T-cell (primary cell): ENCODE measurements at regions not wholly inside any gene's neighbourhood (a gene's known extent, or its start where the extent isn't known, plus 50 kb on each side); places are given as distances from the start of the nearest gene placed in this dataset.

Source experiments
- ATAC-seq, 4 experiments: fragments of 200-7000 bp in 3 of 4; fragments of 150-1000 bp in 1 of 4; cut with Tn5 transposase; replicated peaks in 1 of 4; 1 replicate in 3 of 4; 2 replicates in 1 of 4; pipeline ENCODE4 v1.10.0; 2021; ENCODE audit warnings: moderate library complexity in 3 of 4, mild to moderate bottlenecking in 2 of 4, moderate number of reproducible peaks in 1 of 4
- CTCF ChIA-PET, 2 donors: fragments of 300-600 bp; sonication (Branson Sonifier 250); formaldehyde crosslinking; loops; one replicate each; lab custom pipeline; 2022; ENCODE audit warnings: antibody characterized with exemption in 2 of 2; lab: Charles Lee
- POLR2A ChIA-PET, 2 donors: fragments of 300-600 bp; sonication (Branson Sonifier 250); formaldehyde crosslinking; loops; one replicate each; lab custom pipeline; 2022; ENCODE audit warnings: antibody characterized with exemption in 2 of 2; lab: Charles Lee
- DNase-seq, 35 experiments: peaks; one replicate each; pipeline versions ENCODE4 v3.0.0 to v3.0.0-alpha.2; 2013 to 2023
- H3K27ac ChIP-seq: one replicate; pipeline ENCODE4 v1.5.1; 2013; ENCODE audit warnings: low read length
- H3K27me3 ChIP-seq, 2 experiments: replicated peaks in 1 of 2; 1 replicate in 1 of 2; 2 replicates in 1 of 2; pipeline versions ENCODE4 v1.6.1 to v1.7.0; 2013; ENCODE audit warnings: low read length in 1 of 2, mixed read lengths in 1 of 2; ENCODE audit not compliant: control insufficient read depth in 2 of 2, insufficient read depth in 2 of 2; ENCODE audit errors: extremely low read depth in 1 of 2
- H3K36me3 ChIP-seq, 2 donors: 1 replicate in 1 of 2; 2 replicates in 1 of 2; pipeline versions ENCODE4 v1.6.1 to v1.7.0; 2013; ENCODE audit warnings: low read length in 1 of 2; ENCODE audit not compliant: control insufficient read depth in 2 of 2, insufficient read depth in 1 of 2; ENCODE audit errors: extremely low read depth in 1 of 2
- H3K4me1 ChIP-seq, 2 experiments: 1 replicate in 1 of 2; 2 replicates in 1 of 2; pipeline versions ENCODE4 v1.6.1 to v1.7.0; 2013; ENCODE audit warnings: low read length in 2 of 2, mixed read lengths in 1 of 2; ENCODE audit not compliant: insufficient read depth in 2 of 2, control insufficient read depth in 1 of 2; ENCODE audit errors: extremely low read depth in 1 of 2
- H3K4me3 ChIP-seq, 2 donors: 1 replicate in 1 of 2; 2 replicates in 1 of 2; pipeline versions ENCODE4 v1.5.1 to v1.7.0; 2013; ENCODE audit warnings: mild to moderate bottlenecking in 2 of 2, low read length in 1 of 2, moderate library complexity in 1 of 2; ENCODE audit not compliant: control insufficient read depth in 1 of 2; ENCODE audit errors: extremely low read depth in 1 of 2
- H3K9me3 ChIP-seq: 2 replicates; pipeline ENCODE4 v1.7.0; 2013
- H3K27ac Mint-ChIP-seq, 2 donors: one replicate each; pipeline ENCODE4 v1.8.0; 2020 to 2021; ENCODE audit warnings: mild to moderate bottlenecking in 2 of 2, mixed read lengths in 2 of 2
- H3K27me3 Mint-ChIP-seq, 2 donors: one replicate each; pipeline ENCODE4 v1.8.0; 2021 to 2022; ENCODE audit warnings: mixed read lengths in 2 of 2
- H3K36me3 Mint-ChIP-seq: one replicate; pipeline ENCODE4 v1.8.0; 2021; ENCODE audit warnings: mixed read lengths
- H3K4me1 Mint-ChIP-seq, 3 donors: one replicate each; pipeline ENCODE4 v1.8.0; 2020 to 2022; ENCODE audit warnings: mixed read lengths in 3 of 3, mild to moderate bottlenecking in 1 of 3
- H3K4me3 Mint-ChIP-seq, 3 donors: one replicate each; pipeline ENCODE4 v1.8.0; 2020 to 2022; ENCODE audit warnings: mild to moderate bottlenecking in 3 of 3, mixed read lengths in 3 of 3, moderate library complexity in 3 of 3
- H3K9me3 Mint-ChIP-seq, 3 donors: one replicate each; pipeline ENCODE4 v1.8.0; 2020 to 2022; ENCODE audit warnings: mixed read lengths in 3 of 3
- WGBS: methylation state at CpG from one replicate; pipeline ENCODE4 v1.1.5; 2013; ENCODE audit warnings: missing lambda C conversion rate; ENCODE audit not compliant: insufficient coverage; 5-methylcytosine and 5-hydroxymethylcytosine counted together

GRCh38 chr11:15775015-15775541 is 581.3 kb downstream of the SOX6 start:
- DNase-seq (no peak), ATAC-seq (no peak)
- Histone ChIP-seq H3K4me1 (no peaks in the 10 kb centered on the region), H3K9me3 (no peaks in the 10 kb centered on the region), H3K27ac (no peak overlapping the region), H3K36me3 (no peaks in the 10 kb centered on the region), H3K27me3 (no peaks in the 10 kb centered on the region), H3K4me3 (no peak overlapping the region)
- Mint-ChIP-seq H3K36me3 (no peaks in the 10 kb centered on the region), H3K4me1 (no peaks in the 10 kb centered on the region), H3K27ac (no peak overlapping the region), H3K4me3 (no peak overlapping the region), H3K27me3 (peaks cover 0 to 8% of the 10 kb centered on the region in 2 donors), H3K9me3 (no peaks in the 10 kb centered on the region)
- ChIA-PET CTCF (no interaction called here), POLR2A (no interaction called here)
- 63% methylated on average over 5 of the region's 6 CpGs for WGBS

DNA sequence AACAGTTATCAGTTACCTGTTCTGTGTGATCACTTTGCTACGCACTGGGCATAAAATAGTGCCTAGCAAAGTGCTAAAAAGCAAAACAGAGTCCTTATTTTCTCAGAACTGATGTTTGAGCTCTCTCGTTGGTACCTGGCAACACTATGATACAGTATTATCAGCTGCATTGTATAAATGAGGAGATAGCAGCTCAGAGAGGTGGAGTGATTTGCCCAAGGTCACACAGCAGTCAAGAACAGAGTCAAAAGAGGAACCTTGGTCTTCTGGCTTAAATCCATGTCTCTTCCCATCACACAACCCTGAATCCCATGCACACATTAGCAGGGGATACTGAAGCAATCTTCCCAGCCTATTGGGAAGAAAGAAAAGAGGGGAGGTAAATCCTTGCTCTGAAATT is 580.5 kb downstream of the SOX6 start:
- H3K9me3 Mint-ChIP-seq = peaks cover 0 to 3% (median 0%) of the 10 kb centered on the region in 3 donors
- POLR2A ChIA-PET = no interaction called here

GRCh38 chr11:15776366-15776765 is 580.0 kb downstream of the SOX6 start:
- Mint-ChIP-seq H3K27me3 (peaks cover 0 to 11% of the 10 kb centered on the region in 2 donors), H3K4me3 (no peak overlapping the region), H3K27ac (no peak overlapping the region), H3K9me3 (peaks cover 0 to 3% (median 0%) of the 10 kb centered on the region in 3 donors), H3K4me1 (no peaks in the 10 kb centered on the region), H3K36me3 (no peaks in the 10 kb centered on the region)
- no peaks in the 10 kb centered on the region for H3K27me3 ChIP-seq
- H3K36me3 ChIP-seq = no peaks in the 10 kb centered on the region
- no peak for ATAC-seq
- no peak for DNase-seq
- no peaks in the 10 kb centered on the region for H3K4me1 ChIP-seq
- WGBS = no CpG with 5 or more reads among the region's 1 CpG
- ChIA-PET CTCF (no interaction called here), POLR2A (no interaction called here)
- H3K4me3 ChIP-seq = no peak overlapping the region
- no peaks in the 10 kb centered on the region for H3K9me3 ChIP-seq
- no peak overlapping the region for H3K27ac ChIP-seq

More for the DNA sequence above, 580.5 kb downstream of the SOX6 start:
- Histone ChIP-seq H3K27me3 (no peaks in the 10 kb centered on the region), H3K4me1 (no peaks in the 10 kb centered on the region), H3K4me3 (no peak overlapping the region), H3K9me3 (no peaks in the 10 kb centered on the region), H3K27ac (no peak overlapping the region), H3K36me3 (no peaks in the 10 kb centered on the region)
- Mint-ChIP-seq H3K4me3 (no peak overlapping the region), H3K4me1 (no peaks in the 10 kb centered on the region), H3K27ac (no peak overlapping the region), H3K36me3 (no peaks in the 10 kb centered on the region), H3K27me3 (peaks cover 0 to 8% of the 10 kb centered on the region in 2 donors)
- CTCF ChIA-PET = no interaction called here
- DNase-seq (no peak), ATAC-seq (no peak)
- WGBS = 50% methylated on average over 2 of the region's 2 CpGs

DNA sequence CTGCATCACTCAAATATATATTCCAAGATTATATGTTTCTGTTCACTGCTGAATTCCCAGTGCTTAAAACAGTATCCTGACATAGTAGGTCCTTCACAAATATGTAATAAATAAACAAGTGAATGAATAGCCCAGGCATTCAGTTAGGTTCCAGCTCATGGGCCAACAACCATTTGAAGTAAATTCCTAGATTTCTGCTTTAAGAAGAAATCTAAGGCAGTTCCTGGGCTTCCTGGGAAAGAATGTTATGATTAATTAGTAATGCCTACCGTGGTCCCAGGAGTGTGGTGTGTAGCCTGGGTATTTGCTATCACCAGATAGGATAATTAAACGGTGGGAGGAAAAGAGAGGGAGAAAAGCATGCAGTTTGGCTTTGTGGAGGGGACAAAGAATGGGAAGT is 576.8 kb downstream of the SOX6 start:
- Histone ChIP-seq H3K9me3 (no peaks in the 10 kb centered on the region), H3K36me3 (no peaks in the 10 kb centered on the region), H3K27ac (no peak overlapping the region), H3K4me1 (no peaks in the 10 kb centered on the region), H3K27me3 (no peaks in the 10 kb centered on the region), H3K4me3 (no peak overlapping the region)
- Mint-ChIP-seq H3K27me3 (peaks cover 1 to 13% of the 10 kb centered on the region in 2 donors), H3K27ac (no peak overlapping the region), H3K36me3 (no peaks in the 10 kb centered on the region), H3K4me3 (no peak overlapping the region), H3K9me3 (peaks cover 0 to 3% (median 0%) of the 10 kb centered on the region in 3 donors), H3K4me1 (no peaks in the 10 kb centered on the region)
- WGBS = 56% methylated on average over 2 of the region's 2 CpGs
- DNase-seq = no peak
- ATAC-seq = no peak
- ChIA-PET POLR2A (no interaction called here), CTCF (no interaction called here)

GRCh38 chr11:15780382-15780781 is 576.0 kb downstream of the SOX6 start:
- no peak overlapping the region for H3K27ac Mint-ChIP-seq
- ChIA-PET POLR2A (interaction anchor here in 1 of 2 donors (0.5 kb wide), 1 partner anchor 20 kb away, joined by 7 read pairs; no protein-coding TSS in a partner anchor), CTCF (no interaction called here)
- Histone ChIP-seq H3K36me3 (no peaks in the 10 kb centered on the region), H3K9me3 (no peaks in the 10 kb centered on the region), H3K27ac (no peak overlapping the region), H3K27me3 (no peaks in the 10 kb centered on the region), H3K4me3 (no peak overlapping the region), H3K4me1 (no peaks in the 10 kb centered on the region)
- peaks cover 1 to 13% of the 10 kb centered on the region in 2 donors for H3K27me3 Mint-ChIP-seq
- DNase-seq = no peak
- no peak overlapping the region for H3K4me3 Mint-ChIP-seq
- H3K4me1 Mint-ChIP-seq = no peaks in the 10 kb centered on the region
- WGBS = 90% methylated on average over 2 of the region's 5 CpGs
- peaks cover 0 to 3% (median 0%) of the 10 kb centered on the region in 3 donors for H3K9me3 Mint-ChIP-seq
- no peak for ATAC-seq
- H3K36me3 Mint-ChIP-seq = no peaks in the 10 kb centered on the region

- no peak for DNase-seq
- no peaks in the 10 kb centered on the region for H3K27me3 ChIP-seq
- ChIA-PET CTCF (no interaction called here), POLR2A (no interaction called here)
- H3K4me3 Mint-ChIP-seq = no peak overlapping the region
- 100% methylated on average over 1 of the region's 2 CpGs for WGBS
- H3K4me1 Mint-ChIP-seq = no peaks in the 10 kb centered on the region
- no peaks in the 10 kb centered on the region for H3K36me3 Mint-ChIP-seq
- H3K9me3 Mint-ChIP-seq = peaks cover 0 to 3% (median 0%) of the 10 kb centered on the region in 3 donors
- H3K9me3 ChIP-seq = no peaks in the 10 kb centered on the region
- no peak for ATAC-seq
- H3K27ac Mint-ChIP-seq = no peak overlapping the region
- peaks cover 1 to 13% of the 10 kb centered on the region in 2 donors for H3K27me3 Mint-ChIP-seq
- H3K4me3 ChIP-seq = no peak overlapping the region
- no peak overlapping the region for H3K27ac ChIP-seq
- no peaks in the 10 kb centered on the region for H3K4me1 ChIP-seq
- H3K36me3 ChIP-seq = no peaks in the 10 kb centered on the region
These were observed 575.5 kb downstream of the SOX6 start for GRCh38 chr11:15780837-15781236.
